ENCODE measurements at regions not wholly inside any gene's neighbourhood (a gene's known extent, or its start where the extent isn't known, plus 50 kb on each side); places are given as distances from the start of the nearest gene placed in this dataset.

DNA sequence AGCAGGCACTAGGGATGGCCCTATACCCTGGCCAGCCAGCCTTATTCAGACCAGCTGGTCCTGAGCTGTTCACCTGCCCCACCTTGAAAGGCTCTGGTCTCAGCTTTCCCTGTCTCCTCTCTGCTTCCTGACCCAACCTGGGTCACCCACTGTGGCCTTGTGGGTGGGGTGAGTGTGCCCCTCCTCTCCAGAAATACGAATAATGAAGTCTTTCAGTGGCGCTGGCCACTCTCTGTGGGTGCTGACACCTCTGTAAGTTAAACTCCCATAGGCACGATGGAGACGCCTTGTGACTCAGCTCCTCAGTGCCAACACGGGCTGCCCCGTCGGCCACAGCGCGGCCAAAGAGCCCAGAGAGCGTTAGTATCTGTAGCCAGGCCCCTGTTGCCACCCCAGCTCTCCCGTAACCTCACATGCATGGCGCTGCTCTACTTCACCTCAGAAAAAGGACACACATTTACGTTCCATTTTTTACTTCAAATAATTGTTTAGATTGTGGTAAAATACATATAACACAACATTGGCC lies 74.6 kb upstream of the SEPTIN5 start:
- no peak for DNase-seq (ENCODE audit: extremely low read depth in 1 of 2, low read depth in 1 of 2)

DNA sequence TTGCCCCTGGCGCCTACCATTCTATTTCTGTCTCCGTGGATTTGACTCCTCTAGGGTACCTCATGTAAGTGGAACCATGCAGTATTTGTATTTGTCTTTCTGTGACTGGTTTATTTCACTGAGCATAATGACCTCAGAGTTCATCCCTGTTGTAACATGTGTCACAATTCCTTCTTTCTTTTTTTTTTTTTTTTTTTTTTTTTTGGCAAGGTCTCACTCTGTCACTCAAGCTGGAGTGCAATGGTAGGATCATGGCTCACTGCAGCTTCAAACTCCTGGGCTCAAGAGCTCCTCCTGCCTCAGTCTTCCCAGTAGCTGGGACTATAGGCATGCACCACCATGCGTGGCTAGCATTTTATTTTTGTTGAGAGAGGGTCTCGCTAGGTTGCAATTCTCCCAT lies 74.0 kb upstream of the SEPTIN5 start:
- no peak for DNase-seq (ENCODE audit: extremely low read depth in 1 of 2, low read depth in 1 of 2)

DNA sequence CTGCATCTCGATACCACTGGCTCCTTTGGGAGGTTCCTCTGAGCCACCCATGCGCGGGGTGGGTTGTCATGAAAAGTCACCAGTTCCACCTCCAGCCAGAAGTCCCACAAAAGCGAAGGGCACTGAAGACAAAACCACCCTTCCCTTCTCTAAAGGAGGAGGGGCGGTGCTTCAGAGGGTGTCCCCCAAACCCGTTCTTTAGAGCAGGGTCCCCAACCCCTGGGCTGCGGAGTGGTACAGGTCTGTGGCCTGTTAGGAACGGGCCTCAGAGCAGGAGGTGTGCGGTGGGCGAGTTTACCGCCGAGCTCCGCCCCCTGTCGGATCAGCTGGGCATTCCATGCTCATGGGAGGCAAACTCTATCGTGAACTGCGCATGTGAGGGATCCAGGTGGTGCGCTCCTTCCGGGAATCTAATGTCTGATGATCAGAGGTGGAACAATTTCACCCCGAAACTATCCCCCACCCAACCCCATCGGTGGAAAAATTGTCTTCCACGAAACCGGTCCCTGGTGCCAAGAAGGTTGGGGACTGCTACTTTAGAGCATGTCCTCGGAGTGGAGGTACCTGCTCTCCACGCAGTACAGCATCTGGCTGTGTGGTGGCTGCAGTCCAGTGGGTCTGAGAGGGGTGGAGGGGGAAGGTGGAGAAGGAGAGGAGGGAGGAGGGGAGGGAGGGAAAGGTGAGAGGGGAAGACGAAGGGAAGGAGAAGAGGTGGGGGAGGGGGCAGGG lies 72.9 kb upstream of the SEPTIN5 start:
- no peak for DNase-seq (ENCODE audit: extremely low read depth in 1 of 2, low read depth in 1 of 2)

DNA sequence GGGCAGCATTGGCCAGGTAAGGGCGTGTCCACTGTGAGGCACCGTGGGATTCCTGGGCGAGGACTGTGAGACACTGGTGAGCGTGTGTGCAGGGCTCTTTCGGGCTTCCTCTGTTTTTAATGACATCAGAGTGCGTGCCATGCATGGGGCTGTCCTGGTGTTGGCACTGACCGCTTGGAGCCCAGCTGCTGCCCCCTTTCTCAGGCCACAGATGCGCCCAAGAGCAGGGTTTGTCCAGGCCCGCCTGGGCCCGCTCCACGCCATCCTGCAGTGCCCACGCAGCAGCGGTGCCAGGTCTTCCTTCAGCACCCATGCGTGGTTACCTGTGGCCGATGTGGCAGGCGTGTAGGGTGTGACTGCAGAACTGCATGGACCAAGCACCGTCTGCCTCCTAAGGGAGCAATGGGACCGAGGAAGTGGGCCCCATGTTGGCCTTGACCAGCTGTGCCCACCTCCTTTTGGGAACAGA lies 72.3 kb upstream of the SEPTIN5 start:
- no peak for DNase-seq (ENCODE audit: extremely low read depth in 1 of 2, low read depth in 1 of 2)

DNA sequence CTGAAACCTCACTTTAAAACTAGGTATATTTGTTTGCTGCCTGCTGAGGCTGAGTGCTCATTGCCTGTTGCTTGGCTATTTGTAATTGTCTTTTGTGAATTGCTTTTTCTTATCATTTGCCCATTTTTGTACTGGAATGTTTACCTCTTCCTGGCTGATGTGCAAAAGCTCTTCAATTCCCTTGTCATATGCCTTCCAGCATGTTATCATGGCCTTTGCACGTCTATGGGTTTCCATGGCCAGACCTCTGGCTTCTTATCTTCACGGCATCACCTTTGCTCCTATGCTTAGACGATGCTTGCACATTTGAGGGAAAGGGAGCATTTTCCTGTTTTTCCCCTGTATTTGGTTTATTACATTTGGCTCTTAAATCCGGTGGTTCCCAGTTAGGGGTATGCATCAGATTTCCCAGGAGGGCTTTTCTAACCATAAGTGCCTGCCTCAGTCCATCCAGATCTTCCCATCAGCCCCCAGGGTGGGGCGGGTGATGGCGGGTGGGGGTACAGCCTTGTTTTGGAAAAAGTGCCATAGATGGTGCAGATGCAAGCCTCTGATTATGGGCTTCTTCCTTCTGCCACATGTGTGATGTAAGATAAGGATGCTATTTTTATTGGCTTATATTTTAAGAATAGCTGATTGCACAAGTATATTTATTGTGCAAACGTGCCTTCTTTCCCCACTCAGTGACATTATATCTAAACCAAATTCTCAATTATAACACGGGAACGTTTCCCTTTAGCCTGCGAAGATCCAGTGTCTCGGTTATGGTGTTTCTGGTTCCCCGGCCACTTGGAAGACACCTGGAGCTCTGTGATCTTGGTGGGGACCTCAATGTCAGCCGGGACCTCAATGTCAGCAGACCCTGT lies 70.6 kb upstream of the SEPTIN5 start:
- DNase-seq (ENCODE audit: extremely low read depth in 1 of 2, low read depth in 1 of 2), result no peak

DNA sequence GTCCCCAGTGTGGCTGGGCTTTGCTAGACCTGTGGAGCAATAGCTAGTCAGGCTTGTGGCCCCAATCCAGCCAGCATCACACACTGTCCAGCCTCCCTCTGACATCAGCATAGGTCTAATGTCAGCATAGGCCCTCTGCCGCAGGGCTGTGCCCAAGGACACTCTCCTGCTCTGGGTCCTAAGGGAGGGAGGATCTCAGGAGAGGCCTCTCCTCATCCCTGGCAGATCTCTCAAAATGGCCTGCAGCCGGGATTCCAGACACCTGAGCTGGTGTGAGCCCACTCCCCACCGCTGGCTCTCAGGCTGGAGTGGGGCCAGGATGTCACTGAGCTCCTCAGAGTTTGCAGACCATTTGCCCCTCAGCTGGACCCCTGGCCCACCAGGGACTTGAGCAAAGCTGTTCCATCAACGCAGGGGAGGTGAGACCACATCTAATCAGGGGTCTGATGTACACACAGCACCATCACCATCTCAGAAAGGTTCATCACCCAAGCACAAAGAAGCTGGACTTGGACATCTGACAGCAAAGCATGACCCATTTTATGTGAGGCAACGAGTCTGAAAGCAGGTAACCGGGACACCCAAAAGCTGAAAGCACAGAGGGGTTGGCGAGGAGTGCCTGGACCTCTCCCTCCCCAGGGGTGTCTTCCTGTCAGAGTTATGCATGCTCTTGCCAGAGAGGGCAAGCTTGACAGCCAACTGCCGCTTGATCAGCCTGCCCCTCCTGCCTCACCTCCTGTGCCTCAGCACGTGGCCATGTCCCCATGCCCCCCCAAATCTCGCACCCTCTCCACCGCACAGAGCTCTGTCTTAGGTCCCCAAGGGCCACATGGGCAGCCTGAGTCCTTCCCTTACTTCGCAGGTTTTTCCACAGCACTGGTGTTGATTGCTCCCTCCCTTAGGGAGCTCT lies 69.7 kb upstream of the SEPTIN5 start:
- no peak for DNase-seq (ENCODE audit: extremely low read depth in 1 of 2, low read depth in 1 of 2)

DNA sequence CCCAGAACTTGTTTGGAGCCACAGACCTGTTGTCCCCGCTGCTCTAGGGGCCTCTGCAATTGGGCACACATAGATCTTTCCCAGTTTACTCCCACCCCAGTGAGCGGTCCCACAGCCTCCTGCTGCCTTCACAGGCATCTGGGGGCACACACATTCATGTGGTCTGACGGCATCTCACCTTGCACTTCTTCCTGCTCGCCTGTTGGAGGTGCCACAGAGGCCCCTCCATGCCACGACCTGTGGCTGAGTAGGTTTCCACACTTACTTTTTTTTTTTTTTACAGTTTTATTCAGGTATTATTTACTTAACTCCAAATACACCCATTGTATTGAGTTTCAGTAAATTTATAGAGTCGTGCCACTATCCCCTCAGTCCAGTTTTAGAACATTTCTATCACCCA lies 68.9 kb upstream of the SEPTIN5 start:
- no peak for DNase-seq (ENCODE audit: extremely low read depth in 1 of 2, low read depth in 1 of 2)

DNA sequence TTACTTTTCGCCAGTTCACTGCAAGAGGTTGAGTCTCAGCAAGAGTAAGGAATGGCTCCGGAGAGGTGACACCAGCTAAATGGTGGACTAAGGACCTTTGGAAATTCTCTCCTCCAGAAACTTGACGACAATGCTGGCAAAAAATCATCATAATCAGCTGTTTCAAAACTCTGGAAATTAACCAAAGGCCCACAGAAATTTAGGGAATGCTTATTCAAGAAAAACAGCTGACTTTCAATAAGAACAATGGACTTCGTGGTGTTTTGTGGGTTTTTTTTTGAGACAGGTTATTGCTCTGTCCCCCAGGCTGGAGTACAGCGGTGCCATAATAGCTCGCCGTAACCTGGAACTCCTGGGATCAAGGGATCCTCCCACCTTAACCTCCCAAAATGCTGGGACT lies 68.4 kb upstream of the SEPTIN5 start:
- no peak for DNase-seq (ENCODE audit: extremely low read depth in 1 of 2, low read depth in 1 of 2)

DNA sequence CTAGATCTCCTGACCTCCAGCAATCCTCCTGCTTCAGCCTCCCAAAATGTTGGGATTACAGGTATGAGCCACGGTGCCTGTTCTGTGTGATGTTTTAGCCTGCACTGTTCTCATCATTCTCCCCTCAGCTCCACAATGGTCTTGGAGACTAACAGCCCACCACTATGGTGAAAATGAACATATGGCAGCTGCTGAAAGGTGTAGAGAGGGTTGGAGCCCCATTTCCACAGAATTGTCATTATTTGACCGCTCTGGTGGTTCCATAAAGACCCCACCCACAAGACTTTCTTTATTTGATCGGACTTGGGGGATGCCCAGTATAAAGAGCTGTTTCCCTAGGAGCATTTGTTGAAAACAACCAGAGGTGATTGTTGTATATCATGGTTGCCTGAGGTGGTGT lies 67.9 kb upstream of the SEPTIN5 start:
- no peak for DNase-seq (ENCODE audit: extremely low read depth in 1 of 2, low read depth in 1 of 2)

DNA sequence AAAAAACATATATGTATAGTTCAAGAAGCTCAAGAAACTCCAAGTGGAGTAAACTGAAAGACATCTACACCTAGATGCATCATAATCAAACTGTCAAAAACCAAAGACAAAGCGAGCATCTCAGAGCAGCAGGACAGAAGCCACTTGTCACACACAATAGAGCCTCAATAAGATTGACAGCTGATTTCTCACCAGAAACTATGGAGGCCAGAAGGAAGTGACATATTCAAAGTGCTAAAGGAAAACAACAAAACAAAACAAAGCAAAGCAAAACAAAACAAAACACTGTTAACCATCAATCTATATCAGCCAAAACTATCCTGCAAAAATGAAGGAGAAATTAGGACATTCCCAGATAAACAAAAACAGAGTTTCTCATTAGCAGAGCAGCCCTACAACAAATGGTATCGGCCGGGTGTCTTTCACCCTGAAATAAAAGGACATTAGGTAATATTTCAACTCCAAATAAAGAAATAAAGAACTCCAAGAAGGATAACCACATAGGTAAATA lies 65.8 kb upstream of the SEPTIN5 start:
- DNase-seq (ENCODE audit: extremely low read depth in 1 of 2, low read depth in 1 of 2), result no peak

DNA sequence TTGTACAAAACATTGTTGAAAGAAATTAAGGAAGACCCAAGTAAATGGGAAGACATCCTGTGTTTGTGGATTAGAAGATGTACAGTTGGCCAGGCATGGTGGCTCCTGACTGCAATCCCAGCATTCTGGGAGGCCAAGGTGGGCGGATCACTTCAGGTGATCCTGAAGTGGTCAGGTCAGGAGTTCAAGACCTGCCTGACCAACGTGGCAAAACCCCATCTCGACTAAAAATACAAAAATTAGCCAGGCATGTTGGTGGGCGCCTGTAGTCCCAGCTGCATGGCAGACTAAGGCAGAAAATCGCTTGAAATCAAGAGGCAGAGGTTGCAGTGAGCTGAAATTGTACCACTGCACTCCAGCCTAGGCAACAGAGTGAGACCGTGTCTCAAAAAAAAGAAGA lies 62.0 kb upstream of the SEPTIN5 start:
- no peak for DNase-seq (ENCODE audit: extremely low read depth in 1 of 2, low read depth in 1 of 2)

DNA sequence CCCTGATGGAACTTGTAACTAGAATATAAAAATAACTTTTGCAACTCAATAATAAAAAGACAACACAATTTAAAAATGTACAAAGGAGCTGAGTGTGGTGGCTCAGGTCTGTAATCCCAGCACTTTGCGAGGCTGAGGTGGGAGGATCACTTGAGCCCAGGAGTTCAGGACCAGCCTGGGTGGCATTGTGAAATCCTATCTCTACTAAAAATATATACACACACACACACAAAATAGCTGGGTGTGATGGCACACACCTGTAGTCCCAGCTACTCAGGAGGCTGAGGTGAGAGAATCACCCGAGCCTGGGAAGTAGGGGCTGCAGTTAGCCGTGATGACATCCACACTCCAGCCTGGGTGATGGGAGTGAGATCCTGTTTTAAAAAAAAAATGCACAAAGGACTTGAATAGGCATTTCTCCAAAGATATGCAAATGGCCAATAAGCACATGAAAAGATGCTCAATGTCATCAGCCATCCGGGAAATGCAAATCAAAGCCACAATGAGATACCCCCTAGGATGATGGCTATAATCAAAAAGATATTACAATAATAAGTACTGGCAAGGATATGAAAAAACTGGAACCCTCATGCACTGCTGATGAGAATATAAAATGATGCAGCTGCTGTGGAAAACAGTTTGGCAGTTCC lies 59.8 kb upstream of the SEPTIN5 start:
- DNase-seq (ENCODE audit: extremely low read depth in 1 of 2, low read depth in 1 of 2), result no peak

DNA sequence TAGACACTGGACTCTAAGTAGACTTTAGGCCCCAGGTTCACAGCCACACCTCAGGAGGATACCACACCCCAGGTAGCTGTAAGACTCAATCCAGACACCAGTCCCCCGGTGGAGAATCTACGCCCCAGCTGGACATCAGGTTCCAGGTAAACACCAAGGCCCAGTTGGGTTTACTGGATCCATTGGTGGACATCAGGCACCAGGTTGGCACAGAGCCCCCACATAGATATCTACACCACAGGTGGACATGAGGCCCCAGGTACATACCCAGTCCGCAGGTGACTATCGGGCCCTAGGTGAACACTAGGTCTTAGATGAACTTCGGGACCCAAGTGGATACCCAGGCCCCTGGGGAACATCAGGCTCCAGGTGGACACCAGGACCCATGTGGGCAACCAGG lies 58.9 kb upstream of the SEPTIN5 start:
- DNase-seq (ENCODE audit: extremely low read depth in 1 of 2, low read depth in 1 of 2), result no peak

DNA sequence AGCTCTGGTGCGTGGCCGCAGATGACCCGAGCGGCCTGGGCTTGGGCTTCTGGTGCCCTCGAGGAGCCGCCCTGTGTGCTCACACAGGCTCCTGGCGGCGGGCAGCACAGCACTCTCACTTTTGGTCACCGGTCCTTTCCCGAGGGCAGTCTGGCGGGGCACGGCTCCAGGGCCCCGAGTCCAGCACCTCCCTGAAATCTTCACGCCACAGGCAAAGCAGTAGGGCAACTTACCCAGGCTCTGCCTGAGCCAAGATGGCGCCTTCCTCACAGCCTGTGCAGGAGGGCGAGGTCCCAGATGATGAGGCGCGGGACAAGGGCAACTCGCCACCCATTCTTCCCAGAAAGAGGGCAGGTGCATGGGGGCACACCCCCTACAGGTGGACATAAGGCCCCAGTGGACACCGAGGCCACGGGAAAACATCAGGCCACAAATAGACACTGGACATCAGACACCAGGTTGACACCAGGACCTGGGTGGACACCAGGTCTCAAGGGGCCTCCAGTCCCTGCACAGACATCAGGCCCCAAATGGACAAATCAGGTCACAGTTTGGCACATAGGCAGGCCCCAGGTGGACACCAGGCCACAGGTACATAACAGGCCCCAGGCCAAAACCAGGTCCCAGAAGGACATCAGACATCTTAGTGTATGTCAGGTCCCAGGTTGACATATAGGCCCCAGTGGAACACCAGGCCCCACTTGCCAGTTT lies 57.6 kb upstream of the SEPTIN5 start:
- no peak for DNase-seq (ENCODE audit: extremely low read depth in 1 of 2, low read depth in 1 of 2)

DNA sequence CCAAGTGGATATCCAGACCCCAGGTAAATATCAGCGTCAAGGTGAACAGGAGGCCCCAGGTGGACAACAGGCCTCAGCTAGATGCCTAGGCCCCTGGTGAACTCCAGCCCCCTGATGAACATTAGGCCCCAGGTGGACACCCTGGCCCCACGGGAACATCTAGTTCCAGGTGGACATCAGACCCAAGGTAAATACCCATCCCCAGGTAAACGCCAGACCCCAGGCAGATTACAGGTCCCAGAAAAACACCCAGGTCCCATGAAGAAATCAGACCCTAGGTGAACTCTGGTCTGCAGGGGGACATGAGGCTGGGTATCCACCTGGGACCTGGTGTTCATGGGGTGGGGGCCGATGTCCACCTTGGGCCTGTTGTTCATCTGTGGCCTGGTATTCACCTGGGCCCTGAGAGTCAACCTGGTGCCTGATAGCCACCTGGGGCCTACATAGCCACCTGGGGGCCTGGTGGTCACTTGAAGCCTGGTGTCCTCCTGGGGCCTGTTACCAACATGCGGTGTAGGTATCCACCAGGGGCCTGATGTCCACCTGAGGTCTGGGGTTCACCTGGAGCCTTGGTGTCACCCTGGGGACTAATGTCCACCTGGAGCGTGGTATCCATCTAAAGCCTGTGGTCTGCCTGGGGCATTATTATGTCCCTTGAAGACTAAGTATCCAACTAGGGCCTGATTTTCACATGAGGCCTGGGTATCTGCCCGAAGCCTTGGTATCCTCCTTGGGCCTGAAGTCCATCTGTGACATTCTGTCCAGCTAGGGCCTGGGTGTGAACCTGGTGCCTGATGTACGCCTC lies 56.8 kb upstream of the SEPTIN5 start:
- no peak for DNase-seq (ENCODE audit: extremely low read depth in 1 of 2, low read depth in 1 of 2)

DNA sequence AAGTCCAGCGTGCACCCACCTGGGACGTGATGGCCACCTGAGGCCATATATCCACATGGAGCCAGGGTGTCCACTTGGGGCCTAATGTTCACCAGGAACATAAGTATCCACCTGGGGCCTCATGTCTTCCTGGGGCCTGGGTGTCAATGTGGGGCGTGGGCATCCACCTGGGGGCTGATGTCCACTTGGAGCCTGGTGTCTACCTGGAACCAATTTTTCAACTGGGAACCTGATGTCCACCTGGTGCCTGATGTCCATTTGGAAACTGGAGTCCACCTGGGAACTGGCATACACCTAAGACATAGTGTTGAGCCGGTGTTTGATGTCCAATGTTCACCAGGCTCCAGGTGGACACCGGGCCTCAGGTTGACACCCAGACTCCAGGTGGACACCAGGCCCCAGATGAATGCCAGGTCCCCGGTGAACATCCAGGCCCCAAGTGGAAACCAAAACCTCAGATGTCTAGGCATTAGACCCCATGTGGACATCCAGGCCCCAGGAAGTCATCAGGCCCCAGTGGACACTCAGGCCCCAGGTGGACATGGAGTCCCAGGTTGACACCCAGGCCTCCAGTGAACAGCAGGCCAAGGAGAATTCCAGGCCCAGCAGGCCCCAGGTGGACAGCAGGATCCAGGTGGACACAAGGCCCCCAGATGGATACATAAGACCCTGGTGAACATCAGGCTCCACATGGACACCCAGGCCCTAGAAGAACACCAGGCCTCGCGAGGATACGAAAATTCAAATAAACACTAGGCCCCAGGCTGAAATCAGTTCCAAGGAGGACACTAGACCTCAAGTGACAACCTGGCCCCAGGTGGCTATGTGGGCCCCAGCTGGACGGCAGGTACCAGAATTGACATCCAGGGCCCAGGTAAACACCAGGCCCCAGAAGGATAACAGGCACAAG lies 56.0 kb upstream of the SEPTIN5 start:
- DNase-seq (ENCODE audit: extremely low read depth in 1 of 2, low read depth in 1 of 2), result no peak

DNA sequence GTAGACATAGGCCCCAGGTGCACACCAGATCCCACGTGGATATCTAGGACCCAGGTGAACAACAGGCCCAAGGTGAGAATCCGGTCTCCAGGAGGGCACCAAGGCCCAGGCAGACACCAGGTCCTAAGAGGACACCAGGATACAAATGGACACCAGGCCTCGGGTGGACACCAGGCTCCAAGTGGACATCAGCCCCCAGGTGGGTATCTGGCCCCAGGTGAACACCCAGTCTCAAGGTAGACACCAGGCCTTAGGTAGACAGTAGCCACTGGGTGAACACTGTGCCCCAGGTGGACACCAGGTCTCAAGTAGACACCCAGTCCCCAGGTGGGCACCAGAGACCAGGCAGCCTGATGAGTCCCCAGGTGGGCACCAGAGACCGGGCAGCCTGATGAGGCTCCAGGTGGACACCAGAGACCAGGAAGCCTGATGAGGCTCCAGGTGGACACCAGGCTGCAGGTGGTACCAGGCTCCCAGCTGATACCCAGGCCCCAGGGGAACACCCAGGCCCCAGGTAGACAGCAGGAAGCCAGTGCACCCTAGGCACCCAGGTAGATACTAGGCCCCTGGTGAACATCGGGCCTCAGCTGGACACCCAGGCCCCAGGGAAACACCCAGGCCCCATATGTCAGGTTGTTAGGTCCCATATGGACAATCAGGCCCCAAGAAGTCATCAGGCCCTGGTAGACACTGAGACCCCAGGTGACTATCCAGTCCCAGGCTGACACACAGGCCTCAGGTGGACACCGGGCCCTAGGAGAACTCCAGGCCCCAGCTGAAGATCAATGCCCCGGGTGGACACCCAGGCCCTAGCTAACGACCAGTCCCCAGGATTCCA lies 55.1 kb upstream of the SEPTIN5 start:
- DNase-seq (ENCODE audit: extremely low read depth in 1 of 2, low read depth in 1 of 2), result no peak
